Epidermal melanocyte (primary cell): ENCODE measurements at regions not wholly inside any gene's neighbourhood (a gene's known extent, or its start where the extent isn't known, plus 50 kb on each side); places are given as distances from the start of the nearest gene placed in this dataset.

Experiments used
- DNase-seq: peaks from one replicate; pipeline ENCODE4 v3.0.0; 2011; ENCODE audit warnings: low spot score; ENCODE audit not compliant: insufficient read length

- no peak for DNase-seq
These were observed 183.9 kb downstream of the ERMARD start for GRCh38 chr6:169935348-169935718.

- no peak for DNase-seq
These were observed 183.4 kb downstream of the ERMARD start for GRCh38 chr6:169934699-169935347.

GRCh38 chr6:169933839-169934698 is 182.6 kb downstream of the ERMARD start:
- DNase-seq, result no peak

GRCh38 chr6:169933251-169933821 is 181.9 kb downstream of the ERMARD start:
- no peak for DNase-seq

GRCh38 chr6:169932491-169932890 is 181.1 kb downstream of the ERMARD start:
- no peak for DNase-seq

- no peak for DNase-seq
These were observed 179.8 kb downstream of the ERMARD start for GRCh38 chr6:169931261-169931660.

- DNase-seq, result no peak
These were observed 179.4 kb downstream of the ERMARD start for GRCh38 chr6:169930799-169931198.

- DNase-seq, result no peak
These were observed 176.3 kb downstream of the ERMARD start for GRCh38 chr6:169927711-169928110.

GRCh38 chr6:169926617-169927417 is 175.4 kb downstream of the ERMARD start:
- DNase-seq, result no peak

- no peak for DNase-seq
These were observed 172.3 kb downstream of the ERMARD start for GRCh38 chr6:169923468-169924464.

- DNase-seq, result no peak
These were observed 170.7 kb downstream of the ERMARD start for GRCh38 chr6:169921853-169922824.

- no peak for DNase-seq
These were observed 169.8 kb downstream of the ERMARD start for GRCh38 chr6:169921217-169921616.

- DNase-seq, result no peak
These were observed 169.1 kb downstream of the ERMARD start for GRCh38 chr6:169920359-169921020.

GRCh38 chr6:169918954-169919549 is 167.6 kb downstream of the ERMARD start:
- DNase-seq, result no peak

- DNase-seq, result no peak
These were observed 167.0 kb downstream of the ERMARD start for GRCh38 chr6:169918239-169918953.

- DNase-seq, result no peak
These were observed 165.7 kb downstream of the ERMARD start for GRCh38 chr6:169917153-169917552.

GRCh38 chr6:169915769-169916550 is 164.5 kb downstream of the ERMARD start:
- DNase-seq, result no peak
